Inflammatory macrophage treated with lipopolysaccharide for 4 hours (primary cell): ENCODE measurements at regions not wholly inside any gene's neighbourhood (a gene's known extent, or its start where the extent isn't known, plus 50 kb on each side); places are given as distances from the start of the nearest gene placed in this dataset.
A peak's percentile ranks its signal among the peaks of the same experiment; 100 is the strongest.

Experiments used
- DNase-seq: peaks from one replicate; pipeline ENCODE4 v3.0.0-alpha.2; 2020

GRCh38 chr2:222058819-222059445 lies 239.9 kb downstream of the PAX3 start:
- no peak for DNase-seq

- DNase-seq: peak; percentile 7
These were observed 241.3 kb downstream of the PAX3 start for GRCh38 chr2:222057347-222058073.

DNA sequence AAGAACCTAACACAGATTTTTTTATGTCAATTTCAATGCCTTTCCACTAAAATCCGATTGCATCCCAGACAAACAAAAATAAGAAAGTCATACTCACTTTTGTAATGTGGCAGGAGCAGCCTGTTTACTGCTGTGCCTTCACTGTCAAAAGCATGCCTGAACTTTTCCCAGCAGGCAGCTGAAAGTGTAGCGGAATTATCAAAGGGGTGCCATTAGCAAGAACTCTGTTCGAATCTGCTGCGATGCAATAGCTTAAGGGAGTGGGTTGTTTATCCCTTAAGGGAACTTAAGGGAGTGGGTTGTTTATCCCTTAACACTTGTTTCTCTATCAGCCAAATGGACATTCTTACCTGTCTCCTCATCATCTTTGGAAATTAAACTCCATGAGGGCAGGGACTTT lies 243.5 kb downstream of the PAX3 start:
- DNase-seq: no peak

- DNase-seq: no peak
These were observed 244.0 kb downstream of the PAX3 start for GRCh38 chr2:222054813-222055212.

DNA sequence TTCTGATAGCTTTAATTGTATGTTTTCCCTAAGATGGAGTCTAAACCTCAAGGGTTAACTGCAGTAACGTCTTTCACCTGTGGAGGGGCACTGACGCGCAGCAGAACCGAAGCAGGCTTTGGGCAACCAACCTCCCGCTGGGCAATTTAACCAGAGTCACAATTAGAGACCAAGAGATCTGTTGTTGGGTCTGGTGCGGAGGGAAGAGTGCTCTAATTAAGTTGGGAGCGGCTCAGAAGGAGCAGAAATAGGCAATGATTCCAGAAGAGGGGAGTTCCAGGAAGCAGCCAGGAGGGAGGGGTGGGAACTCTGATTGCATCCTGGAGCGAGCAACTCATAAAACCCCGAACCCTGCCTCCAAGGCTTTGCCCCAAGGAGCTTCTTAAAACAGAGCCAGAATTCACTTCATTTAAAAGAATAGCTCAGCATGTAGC lies 245.8 kb downstream of the PAX3 start:
- no peak for DNase-seq

- DNase-seq: no peak
These were observed 247.8 kb downstream of the PAX3 start for GRCh38 chr2:222050981-222051380.

- no peak for DNase-seq
These were observed 248.9 kb downstream of the PAX3 start for GRCh38 chr2:222049946-222050345.

DNA sequence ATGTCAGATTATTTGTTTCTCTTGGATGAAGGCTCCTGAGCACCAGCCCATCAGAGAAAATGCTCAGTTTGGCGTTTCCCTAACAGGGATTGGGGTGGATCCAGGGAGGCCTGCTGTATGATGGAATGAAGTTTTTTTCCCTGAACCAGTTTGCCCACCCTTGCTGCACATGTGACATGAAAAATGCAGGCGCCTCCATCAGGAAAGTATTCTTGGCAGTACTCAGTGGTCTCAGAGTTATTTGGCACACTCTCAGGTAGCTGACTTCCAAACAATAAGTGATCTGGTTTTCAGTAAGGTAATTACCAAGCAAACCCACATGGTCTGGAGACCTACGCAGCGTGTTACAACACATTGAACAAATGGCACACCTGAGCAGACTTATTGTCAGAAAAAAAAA lies 254.9 kb downstream of the PAX3 start:
- no peak for DNase-seq

- no peak for DNase-seq
These were observed 256.1 kb downstream of the PAX3 start for GRCh38 chr2:222042666-222043065.

DNA sequence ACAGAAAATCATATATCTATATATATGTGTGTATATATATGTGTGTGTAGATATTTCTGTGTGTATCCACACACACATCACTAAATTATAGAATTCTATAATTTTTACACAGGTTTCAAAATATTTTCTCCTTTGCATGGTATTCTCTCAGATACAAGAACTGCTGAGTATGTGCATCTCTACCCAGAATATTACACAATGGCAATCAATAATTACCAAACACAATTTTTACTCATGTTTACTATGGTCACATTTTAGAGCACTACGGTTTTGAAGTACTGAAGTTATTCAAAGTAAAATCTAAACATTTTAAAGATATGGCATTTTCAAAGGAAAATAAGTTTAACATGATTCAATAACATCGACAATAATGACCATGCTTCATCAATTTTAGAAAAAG lies 258.5 kb downstream of the PAX3 start:
- DNase-seq: no peak

- no peak for DNase-seq
These were observed 259.0 kb downstream of the PAX3 start for GRCh38 chr2:222039821-222040220.

DNA sequence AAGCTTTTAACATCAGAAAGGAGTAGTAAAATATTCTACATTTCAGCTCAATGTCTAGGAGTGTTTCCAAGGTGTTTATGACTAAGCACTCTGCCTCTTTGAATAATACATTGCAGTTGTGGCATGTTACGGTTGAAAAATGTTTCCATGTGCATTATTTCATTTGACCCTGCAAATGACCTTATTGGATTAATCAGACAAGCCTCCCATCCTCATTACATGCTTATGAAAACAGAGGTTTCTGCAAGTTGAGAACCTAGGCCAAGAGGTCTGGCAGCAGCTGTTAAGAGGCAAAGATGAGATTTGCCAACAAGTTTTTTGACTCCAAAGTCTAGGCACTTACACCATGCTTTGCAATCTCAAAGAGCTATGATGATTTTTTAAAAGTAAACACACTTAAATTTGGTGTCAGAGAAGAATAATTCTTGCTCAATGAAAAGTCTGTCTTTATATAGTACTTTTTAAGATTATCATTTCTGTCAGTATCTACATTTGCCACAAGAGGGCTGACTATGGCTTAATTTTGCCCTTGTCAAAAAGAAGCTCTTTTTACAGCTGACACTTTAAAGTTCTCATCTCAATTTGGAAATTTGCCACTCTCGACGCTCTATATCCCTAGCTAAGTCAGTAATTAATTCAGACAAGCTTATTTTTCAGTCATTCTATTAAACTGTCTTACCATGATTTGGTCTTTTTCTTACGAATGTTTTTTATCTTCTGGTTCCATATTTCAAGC lies 260.6 kb downstream of the PAX3 start:
- no peak for DNase-seq

DNA sequence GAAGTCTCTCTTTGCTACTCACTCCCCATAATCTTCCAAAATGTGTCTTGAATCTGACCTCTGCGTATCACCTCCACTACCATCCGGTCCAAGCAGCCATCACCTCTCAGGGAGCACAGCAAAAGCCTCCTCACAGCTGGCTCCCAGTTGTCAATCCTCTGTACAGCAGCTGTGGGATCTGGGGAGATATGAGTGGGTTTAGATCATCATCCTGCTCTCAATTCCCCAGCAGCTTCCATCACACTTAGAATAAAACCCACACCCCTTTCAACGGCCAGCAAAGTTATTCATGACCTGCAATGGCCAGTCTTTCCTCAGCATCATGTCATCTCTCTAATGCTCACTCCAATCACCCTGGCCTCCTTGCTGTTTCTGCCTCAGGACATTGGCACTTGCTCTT lies 261.6 kb downstream of the PAX3 start:
- no peak for DNase-seq

DNA sequence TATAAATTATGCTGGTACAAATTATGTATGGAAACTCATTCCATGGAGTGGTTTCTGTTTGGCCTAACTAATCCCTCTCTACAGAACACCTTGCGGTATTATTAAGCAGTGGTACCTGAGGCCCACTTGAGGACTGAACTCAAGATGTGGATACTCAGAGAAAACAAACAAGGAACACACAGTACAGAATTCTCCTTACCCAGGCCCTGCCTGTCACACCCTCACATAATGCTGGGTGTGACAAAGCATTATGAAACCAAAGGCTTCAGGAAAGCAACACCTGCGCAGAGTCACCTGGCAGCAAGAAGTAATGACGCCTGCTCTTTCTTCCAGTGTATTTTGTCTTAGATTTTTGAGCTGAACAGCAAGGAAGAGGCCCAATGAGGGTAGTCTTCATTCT lies 264.7 kb downstream of the PAX3 start:
- DNase-seq: no peak

DNA sequence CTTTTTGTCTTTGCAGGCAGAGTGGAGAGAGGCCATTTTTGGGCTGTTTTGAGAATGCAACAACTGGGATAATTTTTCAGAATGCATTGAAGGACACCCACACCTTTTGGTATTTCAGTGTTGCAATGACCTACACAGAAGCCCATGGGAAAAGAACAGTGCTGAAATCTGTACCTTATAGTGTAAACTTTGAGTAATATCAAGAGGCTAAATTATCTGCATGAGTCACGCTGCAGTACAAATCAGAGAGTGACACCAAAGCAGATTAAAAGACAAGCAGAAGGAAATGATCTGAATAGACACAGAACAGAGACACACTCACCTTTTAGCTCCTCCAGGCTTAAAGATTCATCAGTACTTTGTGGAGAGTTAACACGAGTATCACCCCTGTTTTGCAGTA lies 265.3 kb downstream of the PAX3 start:
- DNase-seq: no peak

GRCh38 chr2:222025881-222026271 lies 272.9 kb downstream of the PAX3 start:
- no peak for DNase-seq

- DNase-seq: peak; percentile 16
These were observed 273.6 kb downstream of the PAX3 start for GRCh38 chr2:222024932-222025880.

- DNase-seq: no peak
These were observed 281.4 kb downstream of the PAX3 start for GRCh38 chr2:222017252-222017850.

GRCh38 chr2:222013889-222014288 lies 284.9 kb downstream of the PAX3 start:
- DNase-seq: no peak

DNA sequence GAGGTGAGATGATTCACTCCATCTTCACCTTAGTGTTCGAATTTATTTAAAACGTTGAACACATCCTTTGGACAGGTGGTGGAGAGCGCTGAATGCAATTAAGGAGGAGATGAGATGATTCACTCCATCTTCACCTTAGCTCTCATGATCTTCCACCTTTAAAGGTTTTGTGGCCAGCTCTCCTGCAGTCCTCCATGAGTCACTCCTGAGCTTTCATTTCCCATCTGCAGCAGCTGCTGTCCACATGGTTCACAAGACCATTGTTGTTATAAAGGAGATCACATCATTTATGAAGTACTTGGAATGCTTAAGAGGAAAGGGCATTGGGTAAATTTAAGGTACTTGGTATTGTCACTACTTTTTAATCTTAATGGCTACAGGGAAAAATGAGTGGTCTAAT lies 298.5 kb downstream of the PAX3 start:
- DNase-seq: no peak

DNA sequence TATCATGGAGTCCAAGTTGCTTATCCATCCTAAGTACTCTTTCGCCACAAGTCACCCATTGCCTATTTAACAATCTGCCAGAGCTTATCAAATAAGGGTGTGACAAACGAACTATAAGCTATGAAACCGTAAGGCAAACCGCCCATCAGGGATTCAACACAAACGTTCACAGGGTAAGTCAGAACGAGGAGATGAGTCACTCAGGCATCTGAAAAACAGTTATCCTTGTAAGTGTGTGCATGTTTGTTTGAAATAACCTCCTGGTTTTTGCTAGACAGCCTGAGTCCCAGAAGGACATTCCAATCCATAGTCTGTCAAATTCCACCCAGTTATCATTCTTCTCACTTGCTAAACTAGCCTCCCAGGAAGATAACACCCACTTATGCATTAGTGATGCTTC lies 299.1 kb downstream of the PAX3 start:
- DNase-seq: no peak

DNA sequence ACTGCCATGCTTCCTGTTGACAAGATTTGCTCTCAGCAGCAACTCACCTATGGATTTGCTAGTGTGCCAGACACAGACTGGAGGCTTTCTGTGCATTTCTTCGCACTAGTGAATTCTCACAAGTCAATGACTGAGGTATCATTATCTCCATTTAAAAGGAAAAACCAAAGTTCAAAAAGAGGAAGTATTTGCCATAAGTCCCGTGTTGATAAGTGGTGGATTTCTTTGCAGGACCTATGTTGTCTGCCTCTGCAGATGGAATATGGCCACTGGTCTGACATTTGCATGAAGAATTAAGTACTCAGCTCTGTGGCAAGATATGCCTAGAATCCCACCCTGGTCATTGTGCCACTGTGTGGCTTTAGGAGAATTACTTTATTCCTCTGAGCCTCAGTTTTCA lies 299.6 kb downstream of the PAX3 start:
- no peak for DNase-seq

DNA sequence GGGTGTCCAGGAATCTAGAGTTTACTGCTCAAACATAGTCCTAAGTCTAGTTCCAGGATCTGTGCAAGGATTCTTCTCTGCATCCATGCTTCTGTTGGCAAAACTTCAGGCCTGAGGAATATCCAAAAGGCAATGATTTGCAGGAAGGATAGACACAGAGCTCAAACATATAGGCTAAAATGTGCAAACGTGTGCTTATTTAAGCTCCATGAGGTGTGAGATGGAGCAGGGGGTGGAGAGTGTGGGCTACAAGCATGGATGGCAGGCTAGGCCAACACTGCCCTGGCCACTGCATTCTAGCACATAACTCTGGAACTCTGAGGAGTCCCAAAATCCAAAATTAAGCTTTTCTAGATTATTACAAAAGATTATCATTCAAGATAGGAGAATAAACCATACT lies 301.1 kb downstream of the PAX3 start:
- no peak for DNase-seq
